NCI-H524 (cell line): ENCODE measurements at regions not wholly inside any gene's neighbourhood (a gene's known extent, or its start where the extent isn't known, plus 50 kb on each side); places are given as distances from the start of the nearest gene placed in this dataset.

Source experiments
- DNase-seq, 2 experiments: peaks; one replicate each; lab custom pipeline; 2025; lab: John Stamatoyannopoulos, UW

- DNase-seq, result no peak
Observed at GRCh38 chr1:8115031-8115768, 89.1 kb upstream of the ERRFI1 start.

- DNase-seq, result peak; percentile 37 to 64
Observed at GRCh38 chr1:8113262-8114220, 87.4 kb upstream of the ERRFI1 start.

GRCh38 chr1:8112611-8113261 lies 86.6 kb upstream of the ERRFI1 start:
- DNase-seq, result no peak

GRCh38 chr1:8111560-8111959 lies 85.5 kb upstream of the ERRFI1 start:
- no peak for DNase-seq

DNA sequence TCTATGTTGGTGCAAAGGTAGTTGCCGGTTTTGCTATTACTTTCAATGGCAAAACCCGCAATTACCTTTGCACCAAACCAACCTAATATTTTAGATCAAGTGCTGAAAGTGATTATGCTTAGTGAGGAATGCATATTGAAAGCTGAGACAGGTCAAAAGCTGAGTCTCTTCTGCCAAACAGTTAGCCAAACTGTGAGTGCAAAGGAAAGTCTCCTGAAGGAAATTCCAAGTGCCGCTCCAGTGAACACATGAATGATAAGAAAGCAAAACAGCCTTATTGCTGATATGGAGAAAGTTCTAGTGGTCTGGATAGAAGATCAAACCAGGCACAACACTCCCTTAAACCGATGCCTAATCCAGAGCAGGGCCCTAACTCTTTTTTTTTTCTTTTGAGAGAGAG lies 83.1 kb upstream of the ERRFI1 start:
- DNase-seq, result no peak

GRCh38 chr1:8107897-8108296 lies 81.8 kb upstream of the ERRFI1 start:
- DNase-seq, result no peak

DNA sequence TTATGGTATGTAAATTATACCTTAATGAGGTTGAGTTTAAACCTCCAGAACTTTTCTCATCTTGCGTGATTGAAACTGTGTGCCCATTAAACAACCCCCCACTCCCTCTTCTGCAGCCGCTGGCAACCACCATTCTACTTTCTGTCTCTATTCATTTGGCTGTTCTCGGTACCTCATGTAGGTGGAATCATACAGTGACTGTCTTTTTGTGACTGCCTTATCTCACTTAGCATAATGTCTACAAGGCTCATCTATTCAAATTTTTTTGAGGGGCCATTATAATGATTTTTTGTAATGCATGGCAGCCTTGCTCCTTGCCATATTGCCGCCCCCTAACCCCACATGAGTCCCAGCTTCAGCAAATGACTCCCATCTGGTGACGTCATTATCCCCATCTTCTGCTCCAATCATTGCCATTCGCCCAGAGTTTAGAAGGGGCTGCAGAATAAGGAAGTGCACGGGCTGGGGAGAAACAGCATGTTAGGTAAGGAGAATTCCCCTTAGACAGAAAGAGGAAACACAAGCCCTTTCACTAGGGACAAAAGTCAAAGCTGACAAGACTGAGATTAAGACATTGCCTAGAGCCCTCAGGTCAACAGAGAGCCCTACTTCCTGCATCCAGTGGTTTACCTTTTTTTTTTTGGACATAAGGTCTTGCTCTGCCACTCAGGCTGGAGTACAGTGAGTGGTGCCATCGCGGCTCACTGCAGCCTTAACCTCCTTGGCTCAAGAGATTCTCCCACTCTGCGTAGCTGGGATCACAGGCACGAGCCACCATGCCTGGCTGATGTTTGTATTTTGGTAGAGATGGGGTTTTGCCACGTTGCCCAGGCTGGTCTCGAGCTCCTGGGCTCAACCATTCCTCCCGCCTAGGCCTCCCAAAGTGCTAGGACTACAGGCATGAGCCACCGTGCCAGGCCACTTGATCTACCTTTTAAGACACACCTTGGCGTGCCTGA lies 78.4 kb upstream of the ERRFI1 start:
- DNase-seq, result no peak

DNA sequence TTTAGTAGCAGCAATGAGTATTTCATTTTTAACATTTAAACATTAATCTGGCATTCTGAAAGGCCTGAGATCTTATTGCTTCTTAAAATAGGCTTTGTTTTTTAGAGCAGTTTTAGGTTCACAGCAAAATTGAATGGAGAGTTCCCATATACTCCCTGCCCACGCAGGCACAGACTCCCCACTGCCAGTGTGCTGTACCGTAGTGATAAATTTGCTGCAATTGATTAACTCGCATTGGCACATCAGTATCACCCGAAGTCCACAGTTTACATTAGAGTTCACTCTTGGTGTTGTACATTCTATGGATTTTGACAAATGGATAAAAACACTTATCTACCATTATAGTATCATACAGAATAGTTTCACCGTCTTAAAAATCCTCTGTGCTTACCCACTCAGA lies 71.8 kb upstream of the ERRFI1 start:
- DNase-seq, result no peak

DNA sequence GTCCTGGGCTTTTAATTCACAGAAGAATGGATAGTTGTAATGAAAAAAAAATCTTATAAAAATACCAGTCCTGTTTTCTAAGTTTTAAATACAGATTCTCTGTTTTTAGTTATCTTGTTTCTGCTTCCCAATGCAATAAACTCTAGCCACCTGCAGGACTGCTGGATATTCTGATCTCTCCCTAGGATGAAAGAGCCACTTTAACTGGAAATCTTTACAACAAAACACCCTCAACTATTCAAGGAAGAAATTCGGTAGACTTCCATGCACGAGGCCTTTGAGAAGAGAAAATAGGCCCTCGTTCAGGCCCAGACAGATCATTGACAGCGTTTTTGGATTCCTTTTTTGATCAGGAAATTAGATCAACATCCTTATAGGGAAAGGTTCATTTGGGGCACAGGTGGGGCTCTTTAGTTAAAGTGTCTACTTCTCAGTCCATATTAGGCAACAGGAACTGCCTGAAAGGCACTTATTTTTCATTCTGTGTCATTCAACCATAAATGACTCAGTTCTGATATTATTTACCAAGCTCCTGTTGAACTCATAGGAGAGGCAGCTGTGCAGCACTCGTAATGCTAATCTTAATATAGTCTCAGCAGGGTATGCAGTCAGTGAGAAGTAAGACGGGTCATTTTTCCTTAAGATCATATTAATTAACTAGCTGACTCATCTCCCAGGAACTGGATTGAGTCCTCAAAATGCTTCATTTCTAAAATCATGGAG lies 71.1 kb upstream of the ERRFI1 start:
- peak; percentile 77 to 91 for DNase-seq

DNA sequence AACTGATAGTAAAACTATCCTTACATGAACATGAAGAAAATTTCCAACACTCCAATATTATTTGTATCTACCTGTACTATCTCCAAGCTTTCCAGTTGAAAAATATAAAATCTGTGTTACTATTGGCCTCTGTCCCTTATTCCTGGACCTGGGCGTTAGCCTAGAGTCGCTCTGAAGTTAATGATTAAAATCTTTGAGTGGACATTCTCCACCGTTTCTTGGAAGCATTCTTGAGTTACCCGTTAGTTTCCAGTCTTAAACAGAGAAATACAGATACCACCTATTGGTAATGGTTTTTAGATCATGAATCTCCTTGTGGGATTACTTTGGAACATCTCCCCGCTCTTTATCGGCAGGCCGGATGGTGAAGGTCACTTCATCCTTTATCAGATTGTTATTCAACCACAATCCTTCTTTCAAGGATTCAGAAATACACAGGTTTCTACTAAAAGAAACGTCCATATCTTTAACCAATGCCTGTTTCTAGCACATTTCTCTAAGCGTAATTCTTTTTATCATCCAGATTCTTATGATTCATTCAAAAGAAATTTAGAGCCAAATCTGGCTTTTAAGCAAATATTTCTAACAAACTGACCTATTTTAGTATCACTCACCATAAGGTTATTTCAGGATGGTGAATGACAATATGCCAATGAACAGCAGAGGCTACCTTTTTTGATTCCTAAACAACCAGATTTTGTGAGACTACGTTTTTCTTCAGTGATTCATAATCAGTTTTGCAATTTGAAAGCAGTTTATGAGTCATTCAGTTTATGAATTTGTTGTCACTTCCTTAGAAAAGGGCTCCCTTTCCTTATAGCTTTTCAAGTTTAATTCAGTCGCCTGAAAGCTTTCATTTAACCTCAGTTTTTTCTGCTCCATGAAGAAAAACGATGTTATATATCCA lies 70.2 kb upstream of the ERRFI1 start:
- no peak for DNase-seq

DNA sequence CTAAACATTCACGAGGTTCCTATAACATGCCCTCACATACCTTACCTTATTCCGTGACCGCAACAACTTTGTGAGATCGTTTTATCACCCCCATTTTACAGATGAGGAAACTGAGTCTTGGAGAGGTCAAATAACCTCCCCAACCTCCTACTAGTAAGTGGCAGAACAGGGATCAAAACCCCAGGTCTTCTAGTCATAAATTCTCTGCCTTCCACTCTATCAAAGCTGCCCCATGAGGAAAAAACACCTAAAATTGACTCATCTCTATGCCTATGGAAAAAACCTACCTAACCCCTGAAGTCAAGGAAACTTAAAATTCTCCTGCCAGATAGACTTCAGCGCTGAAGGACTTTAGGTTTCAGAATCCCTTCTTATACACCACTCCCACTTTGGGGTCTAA lies 69.5 kb upstream of the ERRFI1 start:
- DNase-seq, result no peak

DNA sequence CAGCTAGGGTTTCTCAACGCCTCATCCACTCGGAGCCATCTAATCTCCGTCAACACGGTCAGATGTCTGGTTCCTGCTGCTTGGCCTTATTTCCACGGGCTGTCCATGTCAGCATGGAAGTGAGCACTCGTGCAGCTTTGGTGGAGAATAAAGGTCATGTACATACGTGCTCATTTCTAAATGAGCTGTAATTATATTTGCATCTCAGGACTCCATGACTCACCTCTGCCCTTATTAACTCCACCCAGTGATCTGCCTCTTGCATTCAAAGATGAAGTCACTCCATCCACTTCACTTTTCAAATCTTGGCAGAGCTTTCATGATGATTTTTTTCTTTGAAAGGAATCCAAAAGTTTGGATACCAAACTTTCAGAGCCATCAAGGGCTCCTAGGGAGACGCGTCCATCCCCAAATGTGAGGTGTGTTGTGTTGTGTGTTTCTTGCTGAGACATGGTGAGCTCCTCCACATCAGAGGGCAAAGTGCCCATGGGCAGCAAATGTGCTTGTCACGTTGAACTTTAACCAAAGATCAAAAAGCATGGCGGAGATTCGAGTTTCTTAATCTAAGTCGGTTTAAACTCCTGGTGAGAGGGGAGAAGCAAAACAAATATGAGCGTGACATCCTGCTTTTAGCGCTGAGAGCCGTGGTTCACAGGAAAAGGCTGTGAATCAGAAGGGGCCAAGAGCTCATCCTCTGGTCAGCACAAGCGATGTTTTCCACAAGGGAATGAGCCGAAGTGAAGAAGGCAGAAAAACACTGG lies 68.6 kb upstream of the ERRFI1 start:
- no peak for DNase-seq

DNA sequence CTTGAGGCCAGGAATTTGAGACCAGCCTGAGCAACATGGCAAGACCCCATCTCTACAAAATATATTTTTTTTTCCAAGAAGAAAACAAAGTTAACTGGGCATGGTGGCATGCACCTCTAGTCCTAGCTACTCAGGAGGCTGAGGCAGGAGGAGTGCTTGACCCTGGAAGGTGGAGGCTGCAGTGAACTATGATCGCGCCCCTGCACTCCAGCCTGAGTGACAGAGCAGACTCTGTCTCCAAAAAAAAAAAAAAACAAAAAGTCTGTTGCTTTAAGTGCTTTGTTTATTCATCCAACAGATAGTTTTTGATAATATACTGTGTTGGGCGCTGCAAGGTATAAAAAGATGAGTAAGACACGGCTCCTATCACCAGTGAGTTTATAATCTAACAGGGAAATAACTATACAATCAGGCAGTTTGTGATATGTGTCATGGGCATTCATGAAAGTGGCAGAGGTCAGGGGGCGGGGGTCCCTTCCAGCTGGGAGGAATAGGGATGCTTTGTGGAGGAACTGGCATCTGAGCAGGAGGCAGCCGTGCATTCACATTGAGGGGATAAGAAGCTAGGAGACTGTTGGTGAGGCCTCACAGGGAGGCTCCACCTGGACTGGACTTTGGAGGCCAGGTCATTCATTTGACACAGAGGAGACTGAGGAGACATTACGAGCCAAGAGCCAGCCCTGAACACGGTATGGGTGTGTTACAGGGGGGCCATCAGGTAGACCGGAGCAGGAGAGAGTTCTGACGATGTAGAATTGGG lies 67.3 kb upstream of the ERRFI1 start:
- no peak for DNase-seq

- DNase-seq, result no peak
Observed at GRCh38 chr1:8092657-8093056, 66.5 kb upstream of the ERRFI1 start.

DNA sequence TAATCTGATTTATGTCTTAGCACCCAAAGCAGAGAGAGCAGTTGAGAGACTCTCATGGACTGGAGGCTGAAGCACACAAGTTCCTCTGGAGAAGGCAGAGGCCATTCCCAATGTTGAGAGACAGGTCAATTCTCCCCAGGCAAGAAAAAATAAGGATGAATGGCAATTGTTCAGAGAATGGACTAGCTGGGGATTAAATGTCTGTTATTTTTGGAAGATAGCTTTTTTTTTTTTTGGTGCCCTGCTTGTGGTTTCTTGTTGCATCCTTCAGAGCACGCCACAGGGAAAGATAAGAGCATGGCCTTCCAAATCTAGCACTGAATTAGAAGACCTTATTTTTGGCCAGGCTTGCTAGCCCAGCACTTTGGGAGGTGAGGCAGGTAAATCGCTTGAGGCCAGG lies 65.6 kb upstream of the ERRFI1 start:
- no peak for DNase-seq

DNA sequence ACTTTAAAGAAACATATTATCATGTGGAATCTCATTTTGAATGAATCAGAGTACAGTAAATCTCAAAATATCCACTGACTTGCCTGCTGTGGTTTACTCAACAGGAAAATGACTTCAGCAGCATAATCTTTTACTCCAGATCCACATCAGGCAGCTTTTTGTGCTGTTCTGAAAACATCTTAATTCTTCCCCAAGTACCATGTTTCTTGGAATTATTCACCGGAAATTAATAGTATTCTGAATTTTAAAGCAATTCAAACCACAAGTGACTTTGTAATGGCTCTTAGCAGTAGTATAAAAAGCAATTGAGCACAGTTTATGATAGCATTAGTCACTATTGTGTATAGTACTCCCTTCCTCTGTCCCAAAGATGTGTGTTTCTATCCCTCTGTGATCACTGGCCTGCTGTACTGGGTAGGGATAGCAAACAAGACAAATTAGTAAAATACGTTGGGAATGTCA lies 64.2 kb upstream of the ERRFI1 start:
- no peak for DNase-seq

DNA sequence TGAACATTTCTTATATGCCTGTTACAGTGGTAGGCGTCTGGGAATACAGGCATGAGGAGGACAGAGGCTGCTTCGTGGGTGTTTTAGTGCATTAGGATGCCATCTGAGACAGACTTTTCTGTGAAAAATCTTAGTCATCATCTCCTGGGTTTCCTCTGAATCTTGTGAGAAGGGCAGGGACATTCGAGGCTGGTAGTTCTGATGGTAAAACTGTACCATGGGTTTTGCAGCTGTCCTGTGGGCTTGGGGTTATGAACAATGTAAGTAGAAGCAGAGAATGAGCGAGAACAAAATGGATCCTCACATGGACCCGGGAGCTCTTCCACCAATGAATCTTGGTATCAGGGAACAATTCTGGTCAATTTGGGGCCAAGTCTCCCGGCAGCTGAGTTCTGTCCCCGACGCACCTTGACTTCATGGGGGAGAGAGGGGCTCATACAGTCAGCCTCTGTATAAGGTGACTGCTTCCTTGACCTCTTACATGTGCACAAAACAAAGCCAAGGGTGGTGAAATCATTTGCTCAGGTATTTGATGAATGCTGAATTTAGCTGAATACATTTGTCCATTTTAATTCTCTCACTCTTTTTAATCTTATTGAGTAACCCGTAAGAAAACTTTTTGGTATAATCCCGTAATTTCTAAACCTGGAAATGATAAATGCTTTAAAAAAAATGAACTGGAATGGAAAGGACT lies 63.6 kb upstream of the ERRFI1 start:
- no peak for DNase-seq

- DNase-seq, result no peak
Observed at GRCh38 chr1:8086055-8086454, 59.9 kb upstream of the ERRFI1 start.
